Stimulated activated CD8-positive, alpha-beta memory T cell treated with anti-CD3 and anti-CD28 coated beads, Interleukin-15, amount 100 ng/mL, for 4 hours (primary cell): ENCODE measurements at regions not wholly inside any gene's neighbourhood (a gene's known extent, or its start where the extent isn't known, plus 50 kb on each side); places are given as distances from the start of the nearest gene placed in this dataset.
"Not testable (repeated sequence)": the region's sequence is repeated elsewhere in the genome, so short reads cannot be mapped to it uniquely, and the experiment has no call there.

Source experiments
- DNase-seq, 2 donors: peaks; one replicate each; pipeline ENCODE4 v3.0.0-alpha.2; 2020; ENCODE audit warnings: low read depth in 2 of 2

- no peak for DNase-seq
Measured at GRCh38 chr14:100419856-100420255, 96.7 kb downstream of the SLC25A47 start.

GRCh38 chr14:100421756-100422470 is 98.8 kb downstream of the SLC25A47 start:
- no peak for DNase-seq

GRCh38 chr14:100422556-100423316 is 99.6 kb downstream of the SLC25A47 start:
- no peak for DNase-seq

- DNase-seq = no peak
Measured at GRCh38 chr14:100423317-100424010, 100.3 kb downstream of the SLC25A47 start.

GRCh38 chr14:100424504-100425428 is 101.6 kb downstream of the SLC25A47 start:
- DNase-seq = no peak

- DNase-seq = no peak
Measured at GRCh38 chr14:100425429-100425827, 102.3 kb downstream of the SLC25A47 start.

GRCh38 chr14:100426314-100426713 is 103.2 kb downstream of the SLC25A47 start:
- no peak for DNase-seq

- no peak for DNase-seq
Measured at GRCh38 chr14:100427166-100427565, 104.0 kb downstream of the SLC25A47 start.

- no peak for DNase-seq
Measured at GRCh38 chr14:100428727-100429126, 105.6 kb downstream of the SLC25A47 start.

GRCh38 chr14:100429537-100429936 is 106.4 kb downstream of the SLC25A47 start:
- DNase-seq = no peak

- no peak for DNase-seq
Measured at GRCh38 chr14:100430571-100430970, 107.4 kb downstream of the SLC25A47 start.

- DNase-seq = not testable (repeated sequence)
Measured at GRCh38 chr14:100431461-100431860, 108.3 kb downstream of the SLC25A47 start.

GRCh38 chr14:100432652-100433427 is 109.7 kb downstream of the SLC25A47 start:
- DNase-seq = no peak

GRCh38 chr14:100433428-100433814 is 110.3 kb downstream of the SLC25A47 start:
- DNase-seq = no peak

- no peak for DNase-seq
Measured at GRCh38 chr14:100434033-100434601, 111.0 kb downstream of the SLC25A47 start.

GRCh38 chr14:100434911-100435438 is 111.8 kb downstream of the SLC25A47 start:
- no peak for DNase-seq

- DNase-seq = no peak
Measured at GRCh38 chr14:100435459-100435858, 112.3 kb downstream of the SLC25A47 start.

- DNase-seq = no peak
Measured at GRCh38 chr14:100436745-100437406, 113.7 kb downstream of the SLC25A47 start.

GRCh38 chr14:100438271-100438670 is 115.1 kb downstream of the SLC25A47 start:
- DNase-seq = no peak
